K562 (cell line): ENCODE measurements at regions not wholly inside any gene's neighbourhood (a gene's known extent, or its start where the extent isn't known, plus 50 kb on each side); places are given as distances from the start of the nearest gene placed in this dataset.
A peak's percentile ranks its signal among the peaks of the same experiment; 100 is the strongest.

Experiments used
- ATF1 ChIP-seq, 2 experiments: fragments of 450-650 bp in 1 of 2; IDR thresholded peaks; 2 replicates each; pipeline ENCODE4 v1.6.1; 2016; ENCODE audit warnings: missing compliant biosample characterization in 1 of 2, missing genetic modification characterization in 1 of 2
- CSDE1 ChIP-seq, 2 experiments: fragments of 450-650 bp; IDR thresholded peaks; 2 replicates each; pipeline ENCODE4 v1.6.1; 2016; ENCODE audit warnings: mild to moderate bottlenecking in 1 of 2
- EGR1 ChIP-seq: fragments of 450-650 bp; conservative IDR thresholded peaks from 2 replicates; pipeline ENCODE4 v1.6.1; 2017; ENCODE audit warnings: mild to moderate bottlenecking
- MYC ChIP-seq, 2 experiments: fragments of 250-450 bp in 1 of 2; sonication (Bioruptor Pico) in 1 of 2; IDR thresholded peaks; 2 replicates each; pipeline versions ENCODE4 v1.5.1 to v1.6.1; 2012 to 2021; ENCODE audit warnings: low read depth in 2 of 2, borderline replicate concordance in 1 of 2, improper control_type of control experiment in 1 of 2, low read length in 1 of 2, mild to moderate bottlenecking in 1 of 2, moderate library complexity in 1 of 2
- PHTF2 ChIP-seq: fragments of 250-450 bp; sonication (Bioruptor Pico); IDR thresholded peaks from 2 replicates; pipeline ENCODE4 v1.5.0; 2021; ENCODE audit warnings: mild to moderate bottlenecking
- ZBTB7A ChIP-seq: IDR thresholded peaks from 2 replicates; pipeline ENCODE4 v1.6.1; 2011; ENCODE audit warnings: low read depth, mild to moderate bottlenecking, low read length, moderate library complexity, borderline replicate concordance; ENCODE audit not compliant: control insufficient read depth
- ZNF12 ChIP-seq: sonication (generic); formaldehyde crosslinking; IDR thresholded peaks from 2 replicates; pipeline ENCODE4 v1.4.0; 2020; ENCODE audit warnings: mild to moderate bottlenecking, missing genetic modification reagents
- ZNF134 ChIP-seq: fragments of 250-450 bp; sonication (Bioruptor Pico); conservative IDR thresholded peaks from 2 replicates; pipeline ENCODE4 v1.4.0; 2020
- ZNF212 ChIP-seq: fragments of 450-650 bp; formaldehyde crosslinking; IDR thresholded peaks from 2 replicates; pipeline ENCODE4 v1.4.0; 2020; ENCODE audit warnings: mild to moderate bottlenecking
- ZNF584 ChIP-seq: fragments of 200-800 bp; sonication (Bioruptor generic); IDR thresholded peaks from 2 replicates; pipeline ENCODE4 v1.6.1; 2016; ENCODE audit warnings: low read depth, mild to moderate bottlenecking, missing genetic modification characterization, missing compliant biosample characterization
- ZNF586 ChIP-seq: fragments of 450-650 bp; formaldehyde crosslinking; conservative IDR thresholded peaks from 2 replicates; pipeline ENCODE4 v1.4.0; 2020; ENCODE audit warnings: mild to moderate bottlenecking, moderate library complexity
- ZNF668 ChIP-seq: fragments of 250-450 bp; sonication (Bioruptor Pico); IDR thresholded peaks from 2 replicates; pipeline ENCODE4 v1.8.0; 2022; ENCODE audit warnings: mild to moderate bottlenecking, inconsistent platforms
- TF ChIP-seq, protein P1 (sequence below): fragments of 450-650 bp; IDR thresholded peaks from one replicate; pipeline ENCODE4 v1.6.1; 2018; ENCODE audit warnings: mild to moderate bottlenecking, moderate library complexity; ENCODE audit not compliant: partially characterized antibody
- TF ChIP-seq, protein P2 (sequence below): fragments of 450-650 bp; IDR thresholded peaks from 2 replicates; pipeline ENCODE4 v1.6.1; 2016; ENCODE audit warnings: mild to moderate bottlenecking
- TF ChIP-seq, protein P3 (sequence below): fragments of 450-650 bp; formaldehyde crosslinking; IDR thresholded peaks from 2 replicates; pipeline ENCODE4 v1.4.0; 2020; ENCODE audit warnings: mild to moderate bottlenecking, moderate library complexity
- TF ChIP-seq, protein P4 (sequence below): fragments of 450-650 bp; IDR thresholded peaks from 2 replicates; pipeline ENCODE4 v1.6.1; 2018; ENCODE audit not compliant: partially characterized antibody

DNA sequence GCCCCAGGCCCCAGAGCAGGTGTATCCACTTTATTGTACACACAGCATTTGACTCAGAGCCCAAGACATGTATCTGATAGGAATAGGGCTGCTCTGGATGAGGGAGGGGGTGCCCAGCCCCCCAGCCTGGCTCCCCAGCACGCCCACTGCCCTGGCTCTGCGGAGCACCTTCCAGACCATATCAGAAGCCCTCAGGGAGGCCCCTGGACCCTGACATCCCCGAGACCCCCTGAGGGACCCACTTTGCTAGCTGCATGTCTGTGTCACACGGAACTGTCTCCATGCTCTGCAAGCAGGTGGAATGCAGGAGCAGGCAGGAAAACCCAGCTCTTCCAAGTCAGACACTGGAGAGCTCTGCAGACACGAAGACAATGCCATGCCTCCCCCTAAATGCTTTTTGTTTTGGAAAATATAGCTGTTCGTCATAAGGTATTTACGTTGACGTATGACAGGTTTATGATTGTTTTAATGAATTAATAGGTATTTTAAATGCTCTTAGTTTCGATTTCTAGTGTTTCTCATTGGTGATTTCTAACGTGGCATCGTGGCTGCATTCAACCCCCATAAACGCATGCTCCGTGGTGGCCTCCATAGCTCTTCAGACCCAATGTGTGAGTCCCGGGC lies 92.8 kb upstream of the INSIG1 start (continued):
- TF ChIP-seq EGR1 = 0 out of 2 replicates have a peak, but pooled peaks have one; percentile 7
- TF ChIP-seq, protein P1, sequence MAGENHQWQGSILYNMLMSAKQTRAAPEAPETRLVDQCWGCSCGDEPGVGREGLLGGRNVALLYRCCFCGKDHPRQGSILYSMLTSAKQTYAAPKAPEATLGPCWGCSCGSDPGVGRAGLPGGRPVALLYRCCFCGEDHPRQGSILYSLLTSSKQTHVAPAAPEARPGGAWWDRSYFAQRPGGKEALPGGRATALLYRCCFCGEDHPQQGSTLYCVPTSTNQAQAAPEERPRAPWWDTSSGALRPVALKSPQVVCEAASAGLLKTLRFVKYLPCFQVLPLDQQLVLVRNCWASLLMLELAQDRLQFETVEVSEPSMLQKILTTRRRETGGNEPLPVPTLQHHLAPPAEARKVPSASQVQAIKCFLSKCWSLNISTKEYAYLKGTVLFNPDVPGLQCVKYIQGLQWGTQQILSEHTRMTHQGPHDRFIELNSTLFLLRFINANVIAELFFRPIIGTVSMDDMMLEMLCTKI = no peak
- TF ChIP-seq, protein P2, sequence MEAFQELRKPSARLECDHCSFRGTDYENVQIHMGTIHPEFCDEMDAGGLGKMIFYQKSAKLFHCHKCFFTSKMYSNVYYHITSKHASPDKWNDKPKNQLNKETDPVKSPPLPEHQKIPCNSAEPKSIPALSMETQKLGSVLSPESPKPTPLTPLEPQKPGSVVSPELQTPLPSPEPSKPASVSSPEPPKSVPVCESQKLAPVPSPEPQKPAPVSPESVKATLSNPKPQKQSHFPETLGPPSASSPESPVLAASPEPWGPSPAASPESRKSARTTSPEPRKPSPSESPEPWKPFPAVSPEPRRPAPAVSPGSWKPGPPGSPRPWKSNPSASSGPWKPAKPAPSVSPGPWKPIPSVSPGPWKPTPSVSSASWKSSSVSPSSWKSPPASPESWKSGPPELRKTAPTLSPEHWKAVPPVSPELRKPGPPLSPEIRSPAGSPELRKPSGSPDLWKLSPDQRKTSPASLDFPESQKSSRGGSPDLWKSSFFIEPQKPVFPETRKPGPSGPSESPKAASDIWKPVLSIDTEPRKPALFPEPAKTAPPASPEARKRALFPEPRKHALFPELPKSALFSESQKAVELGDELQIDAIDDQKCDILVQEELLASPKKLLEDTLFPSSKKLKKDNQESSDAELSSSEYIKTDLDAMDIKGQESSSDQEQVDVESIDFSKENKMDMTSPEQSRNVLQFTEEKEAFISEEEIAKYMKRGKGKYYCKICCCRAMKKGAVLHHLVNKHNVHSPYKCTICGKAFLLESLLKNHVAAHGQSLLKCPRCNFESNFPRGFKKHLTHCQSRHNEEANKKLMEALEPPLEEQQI = no peak
- TF ChIP-seq ATF1 (CRISPR knock-in tag; IDR thresholded peaks at IDR 0.05) = no peak
- TF ChIP-seq ATF1 (tag; IDR thresholded peaks at IDR 0.05) = no peak
- TF ChIP-seq ZNF212 (CRISPR knock-in tag) = 0 out of 2 replicates have a peak, but pooled peaks have one; percentile 9
- TF ChIP-seq ZNF586 = 0 out of 2 replicates have a peak, but pooled peaks have one; percentile 15
- no peak for TF ChIP-seq PHTF2 (CRISPR knock-in tag)
- TF ChIP-seq ZBTB7A = 0 out of 2 replicates have a peak, but pooled peaks have one; percentile 14
- TF ChIP-seq ZNF12 (CRISPR knock-in tag) = peak; percentile 83; the same call in 1 of the 2 replicates
- TF ChIP-seq ZNF584 (CRISPR knock-in tag) = no peak
- TF ChIP-seq, protein P3, sequence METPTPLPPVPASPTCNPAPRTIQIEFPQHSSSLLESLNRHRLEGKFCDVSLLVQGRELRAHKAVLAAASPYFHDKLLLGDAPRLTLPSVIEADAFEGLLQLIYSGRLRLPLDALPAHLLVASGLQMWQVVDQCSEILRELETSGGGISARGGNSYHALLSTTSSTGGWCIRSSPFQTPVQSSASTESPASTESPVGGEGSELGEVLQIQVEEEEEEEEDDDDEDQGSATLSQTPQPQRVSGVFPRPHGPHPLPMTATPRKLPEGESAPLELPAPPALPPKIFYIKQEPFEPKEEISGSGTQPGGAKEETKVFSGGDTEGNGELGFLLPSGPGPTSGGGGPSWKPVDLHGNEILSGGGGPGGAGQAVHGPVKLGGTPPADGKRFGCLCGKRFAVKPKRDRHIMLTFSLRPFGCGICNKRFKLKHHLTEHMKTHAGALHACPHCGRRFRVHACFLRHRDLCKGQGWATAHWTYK = 0 out of 2 replicates have a peak, but pooled peaks have one; percentile 11
- TF ChIP-seq CSDE1 (IDR thresholded peaks at IDR 0.05) = 0 out of 4 replicates have a peak, but pooled peaks of 1 of the 2 experiments have one; percentile 15
- TF ChIP-seq, protein P4, sequence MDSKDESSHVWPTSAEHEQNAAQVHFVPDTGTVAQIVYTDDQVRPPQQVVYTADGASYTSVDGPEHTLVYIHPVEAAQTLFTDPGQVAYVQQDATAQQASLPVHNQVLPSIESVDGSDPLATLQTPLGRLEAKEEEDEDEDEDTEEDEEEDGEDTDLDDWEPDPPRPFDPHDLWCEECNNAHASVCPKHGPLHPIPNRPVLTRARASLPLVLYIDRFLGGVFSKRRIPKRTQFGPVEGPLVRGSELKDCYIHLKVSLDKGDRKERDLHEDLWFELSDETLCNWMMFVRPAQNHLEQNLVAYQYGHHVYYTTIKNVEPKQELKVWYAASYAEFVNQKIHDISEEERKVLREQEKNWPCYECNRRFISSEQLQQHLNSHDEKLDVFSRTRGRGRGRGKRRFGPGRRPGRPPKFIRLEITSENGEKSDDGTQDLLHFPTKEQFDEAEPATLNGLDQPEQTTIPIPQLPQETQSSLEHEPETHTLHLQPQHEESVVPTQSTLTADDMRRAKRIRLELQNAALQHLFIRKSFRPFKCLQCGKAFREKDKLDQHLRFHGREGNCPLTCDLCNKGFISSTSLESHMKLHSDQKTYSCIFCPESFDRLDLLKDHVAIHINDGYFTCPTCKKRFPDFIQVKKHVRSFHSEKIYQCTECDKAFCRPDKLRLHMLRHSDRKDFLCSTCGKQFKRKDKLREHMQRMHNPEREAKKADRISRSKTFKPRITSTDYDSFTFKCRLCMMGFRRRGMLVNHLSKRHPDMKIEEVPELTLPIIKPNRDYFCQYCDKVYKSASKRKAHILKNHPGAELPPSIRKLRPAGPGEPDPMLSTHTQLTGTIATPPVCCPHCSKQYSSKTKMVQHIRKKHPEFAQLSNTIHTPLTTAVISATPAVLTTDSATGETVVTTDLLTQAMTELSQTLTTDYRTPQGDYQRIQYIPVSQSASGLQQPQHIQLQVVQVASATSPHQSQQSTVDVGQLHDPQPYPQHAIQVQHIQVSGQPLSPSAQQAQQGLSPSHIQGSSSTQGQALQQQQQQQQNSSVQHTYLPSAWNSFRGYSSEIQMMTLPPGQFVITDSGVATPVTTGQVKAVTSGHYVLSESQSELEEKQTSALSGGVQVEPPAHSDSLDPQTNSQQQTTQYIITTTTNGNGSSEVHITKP = peak; percentile 92
- TF ChIP-seq ZNF668 (CRISPR knock-in tag) = peak; percentile 67; the same call in 1 of the 2 replicates
- TF ChIP-seq ZNF134 (CRISPR knock-in tag) = peak; percentile 15; the same call in 1 of the 2 replicates
- no peak for TF ChIP-seq MYC (IDR thresholded peaks at IDR 0.05; ENCODE audit: low read depth, low read length)
- TF ChIP-seq MYC (CRISPR knock-in tag; IDR thresholded peaks at IDR 0.05; ENCODE audit: borderline replicate concordance, low read depth) = no peak
